ENCODE measurements at regions not wholly inside any gene's neighbourhood (a gene's known extent, or its start where the extent isn't known, plus 50 kb on each side); places are given as distances from the start of the nearest gene placed in this dataset.

GRCh38 chr6:23371132-23371915 lies 754.7 kb upstream of the NRSN1 start:
- H3K9me3 ChIP-seq (ENCODE audit: insufficient read depth, low read length), result no peaks in the 10 kb centered on the region
- no peaks in the 10 kb centered on the region for H3K4me1 ChIP-seq (ENCODE audit: low read length)
- H4K20me1 ChIP-seq (ENCODE audit: insufficient read depth, low read length), result no peaks in the 10 kb centered on the region
- no peak overlapping the region for H3K4me3 ChIP-seq (ENCODE audit: low read length)
- TF ChIP-seq CTCF (IDR thresholded peaks at IDR 0.05; ENCODE audit: low read depth, low read length), result no peak
- no peak overlapping the region for H3K9ac ChIP-seq (ENCODE audit: low read length)
- H3K27me3 ChIP-seq (ENCODE audit: low read depth, low read length), result no peaks in the 10 kb centered on the region
- H3K4me2 ChIP-seq (ENCODE audit: low read length), result no peak overlapping the region
- no peak overlapping the region for H2AFZ ChIP-seq (ENCODE audit: low read depth, low read length)
- H3K79me2 ChIP-seq (ENCODE audit: low read length), result no peaks in the 10 kb centered on the region
- no peak overlapping the region for H3K27ac ChIP-seq (ENCODE audit: low read length)
- no peaks in the 10 kb centered on the region for H3K36me3 ChIP-seq (replicated peaks; ENCODE audit: low read depth, low read length)

GRCh38 chr6:23377830-23378229 lies 748.2 kb upstream of the NRSN1 start:
- no peak overlapping the region for H3K4me3 ChIP-seq (ENCODE audit: low read length)
- H3K4me2 ChIP-seq (ENCODE audit: low read length), result no peak overlapping the region
- no peak overlapping the region for H3K27ac ChIP-seq (ENCODE audit: low read length)
- no peaks in the 10 kb centered on the region for H3K36me3 ChIP-seq (replicated peaks; ENCODE audit: low read depth, low read length)
- TF ChIP-seq EZH2phosphoT487 (IDR thresholded peaks at IDR 0.05; ENCODE audit: low read depth) (no peak), CTCF (IDR thresholded peaks at IDR 0.05; ENCODE audit: low read depth, low read length) (no peak)
- H3K4me1 ChIP-seq (ENCODE audit: low read length), result no peaks in the 10 kb centered on the region
- no peaks in the 10 kb centered on the region for H3K27me3 ChIP-seq (ENCODE audit: low read depth, low read length)
- H3K9ac ChIP-seq (ENCODE audit: low read length), result no peak overlapping the region
- H4K20me1 ChIP-seq (ENCODE audit: insufficient read depth, low read length), result no peaks in the 10 kb centered on the region
- H3K9me3 ChIP-seq (ENCODE audit: insufficient read depth, low read length), result no peaks in the 10 kb centered on the region
- no peaks in the 10 kb centered on the region for H3K79me2 ChIP-seq (ENCODE audit: low read length)
- no peak overlapping the region for H2AFZ ChIP-seq (ENCODE audit: low read depth, low read length)

GRCh38 chr6:23380465-23380864 lies 745.5 kb upstream of the NRSN1 start:
- H3K27me3 ChIP-seq (ENCODE audit: low read depth, low read length), result no peaks in the 10 kb centered on the region
- no peaks in the 10 kb centered on the region for H3K9me3 ChIP-seq (ENCODE audit: insufficient read depth, low read length)
- no peak overlapping the region for H3K4me3 ChIP-seq (ENCODE audit: low read length)
- no peaks in the 10 kb centered on the region for H3K4me1 ChIP-seq (ENCODE audit: low read length)
- H3K36me3 ChIP-seq (replicated peaks; ENCODE audit: low read depth, low read length), result no peaks in the 10 kb centered on the region
- no peak overlapping the region for H3K27ac ChIP-seq (ENCODE audit: low read length)
- H4K20me1 ChIP-seq (ENCODE audit: insufficient read depth, low read length), result no peaks in the 10 kb centered on the region
- TF ChIP-seq CTCF (IDR thresholded peaks at IDR 0.05; ENCODE audit: low read depth, low read length) (no peak), EZH2phosphoT487 (IDR thresholded peaks at IDR 0.05; ENCODE audit: low read depth) (no peak)
- no peak overlapping the region for H2AFZ ChIP-seq (ENCODE audit: low read depth, low read length)
- no peak overlapping the region for H3K4me2 ChIP-seq (ENCODE audit: low read length)
- no peaks in the 10 kb centered on the region for H3K79me2 ChIP-seq (ENCODE audit: low read length)
- H3K9ac ChIP-seq (ENCODE audit: low read length), result no peak overlapping the region

- Histone ChIP-seq H3K79me2 (ENCODE audit: low read length) (no peaks in the 10 kb centered on the region), H3K27ac (ENCODE audit: low read length) (no peak overlapping the region), H3K9ac (ENCODE audit: low read length) (no peak overlapping the region), H4K20me1 (ENCODE audit: insufficient read depth, low read length) (no peaks in the 10 kb centered on the region), H3K4me3 (ENCODE audit: low read length) (no peak overlapping the region), H3K36me3 (replicated peaks; ENCODE audit: low read depth, low read length) (no peaks in the 10 kb centered on the region), H3K9me3 (ENCODE audit: insufficient read depth, low read length) (no peaks in the 10 kb centered on the region), H2AFZ (ENCODE audit: low read depth, low read length) (no peak overlapping the region), H3K4me2 (ENCODE audit: low read length) (no peak overlapping the region), H3K27me3 (ENCODE audit: low read depth, low read length) (no peaks in the 10 kb centered on the region), H3K4me1 (ENCODE audit: low read length) (no peaks in the 10 kb centered on the region)
- no peak for TF ChIP-seq CTCF (IDR thresholded peaks at IDR 0.05; ENCODE audit: low read depth, low read length)
- TF ChIP-seq EZH2phosphoT487 (IDR thresholded peaks at IDR 0.05; ENCODE audit: low read depth), result no peak
These were observed 737.8 kb upstream of the NRSN1 start for GRCh38 chr6:23388086-23388783.

All from OCI-LY3 (cell line).